HG03039 (cell line): ENCODE measurements at regions not wholly inside any gene's neighbourhood (a gene's known extent, or its start where the extent isn't known, plus 50 kb on each side); places are given as distances from the start of the nearest gene placed in this dataset.

Experiments
- ATAC-seq: cut with Tn5 transposase; IDR thresholded peaks from one replicate; pipeline ENCODE4 v1.9.1; 2021; ENCODE audit warnings: mild to moderate bottlenecking, moderate library complexity; ENCODE audit not compliant: unreplicated experiment

- no peak for ATAC-seq
Measured at GRCh38 chr14:42095155-42095554, 488.5 kb downstream of the LRFN5 start.

GRCh38 chr14:42090122-42090521 lies 483.4 kb downstream of the LRFN5 start:
- no peak for ATAC-seq

GRCh38 chr14:42079911-42080310 lies 473.2 kb downstream of the LRFN5 start:
- no peak for ATAC-seq

GRCh38 chr14:42078345-42078744 lies 471.7 kb downstream of the LRFN5 start:
- no peak for ATAC-seq

GRCh38 chr14:42070031-42070430 lies 463.4 kb downstream of the LRFN5 start:
- no peak for ATAC-seq

GRCh38 chr14:42057111-42057510 lies 450.4 kb downstream of the LRFN5 start:
- ATAC-seq, result no peak

GRCh38 chr14:42047421-42048055 lies 440.9 kb downstream of the LRFN5 start:
- ATAC-seq, result no peak

GRCh38 chr14:42045383-42045782 lies 438.7 kb downstream of the LRFN5 start:
- no peak for ATAC-seq

GRCh38 chr14:42028607-42029006 lies 421.9 kb downstream of the LRFN5 start:
- ATAC-seq, result no peak

- no peak for ATAC-seq
Measured at GRCh38 chr14:42027271-42027670, 420.6 kb downstream of the LRFN5 start.

- no peak for ATAC-seq
Measured at GRCh38 chr14:42023452-42023851, 416.8 kb downstream of the LRFN5 start.

GRCh38 chr14:42014301-42014700 lies 407.6 kb downstream of the LRFN5 start:
- no peak for ATAC-seq

GRCh38 chr14:42013559-42013958 lies 406.9 kb downstream of the LRFN5 start:
- ATAC-seq, result no peak

GRCh38 chr14:42013153-42013552 lies 406.5 kb downstream of the LRFN5 start:
- ATAC-seq, result no peak

GRCh38 chr14:42011221-42011620 lies 404.5 kb downstream of the LRFN5 start:
- no peak for ATAC-seq

GRCh38 chr14:42004321-42004720 lies 397.6 kb downstream of the LRFN5 start:
- ATAC-seq, result no peak

- no peak for ATAC-seq
Measured at GRCh38 chr14:42002141-42002540, 395.5 kb downstream of the LRFN5 start.

- no peak for ATAC-seq
Measured at GRCh38 chr14:42001431-42001830, 394.8 kb downstream of the LRFN5 start.

- no peak for ATAC-seq
Measured at GRCh38 chr14:42000450-42000849, 393.8 kb downstream of the LRFN5 start.

- ATAC-seq, result no peak
Measured at GRCh38 chr14:41993687-41994086, 387.0 kb downstream of the LRFN5 start.

- ATAC-seq, result no peak
Measured at GRCh38 chr14:41986700-41987099, 380.0 kb downstream of the LRFN5 start.

- ATAC-seq, result no peak
Measured at GRCh38 chr14:41986083-41986645, 379.5 kb downstream of the LRFN5 start.

- ATAC-seq, result no peak
Measured at GRCh38 chr14:41973178-41973577, 366.5 kb downstream of the LRFN5 start.
